ENCODE measurements at regions not wholly inside any gene's neighbourhood (a gene's known extent, or its start where the extent isn't known, plus 50 kb on each side); places are given as distances from the start of the nearest gene placed in this dataset.

DNA sequence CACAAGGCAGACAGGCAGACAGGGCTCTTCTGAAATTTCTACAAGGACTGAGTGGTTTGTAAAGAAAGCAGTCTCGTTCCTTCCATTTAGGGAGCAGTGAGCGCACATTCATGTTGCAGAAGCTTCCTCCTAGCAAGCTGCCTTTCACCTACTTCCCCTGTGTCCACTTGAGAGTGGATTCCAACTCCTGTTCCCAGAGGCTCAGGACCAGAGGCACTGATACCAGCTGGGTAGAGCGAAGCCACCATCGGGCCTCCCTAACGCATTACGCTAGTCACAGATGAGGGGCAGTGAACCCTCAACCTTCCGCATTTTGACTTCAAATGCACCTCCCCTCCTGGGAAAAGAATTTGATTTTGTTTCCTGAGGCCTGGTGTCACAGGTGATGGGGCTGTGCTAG is 215.8 kb downstream of the SIPA1L2 start:
- H3K27ac ChIP-seq (ENCODE audit: low read length), result no peak overlapping the region
- H3K9me3 ChIP-seq (ENCODE audit: low read length), result no peaks in the 10 kb centered on the region
- TF ChIP-seq TAF1 (IDR thresholded peaks at IDR 0.05; ENCODE audit: low read depth), result no peak
- TF ChIP-seq, protein P1, sequence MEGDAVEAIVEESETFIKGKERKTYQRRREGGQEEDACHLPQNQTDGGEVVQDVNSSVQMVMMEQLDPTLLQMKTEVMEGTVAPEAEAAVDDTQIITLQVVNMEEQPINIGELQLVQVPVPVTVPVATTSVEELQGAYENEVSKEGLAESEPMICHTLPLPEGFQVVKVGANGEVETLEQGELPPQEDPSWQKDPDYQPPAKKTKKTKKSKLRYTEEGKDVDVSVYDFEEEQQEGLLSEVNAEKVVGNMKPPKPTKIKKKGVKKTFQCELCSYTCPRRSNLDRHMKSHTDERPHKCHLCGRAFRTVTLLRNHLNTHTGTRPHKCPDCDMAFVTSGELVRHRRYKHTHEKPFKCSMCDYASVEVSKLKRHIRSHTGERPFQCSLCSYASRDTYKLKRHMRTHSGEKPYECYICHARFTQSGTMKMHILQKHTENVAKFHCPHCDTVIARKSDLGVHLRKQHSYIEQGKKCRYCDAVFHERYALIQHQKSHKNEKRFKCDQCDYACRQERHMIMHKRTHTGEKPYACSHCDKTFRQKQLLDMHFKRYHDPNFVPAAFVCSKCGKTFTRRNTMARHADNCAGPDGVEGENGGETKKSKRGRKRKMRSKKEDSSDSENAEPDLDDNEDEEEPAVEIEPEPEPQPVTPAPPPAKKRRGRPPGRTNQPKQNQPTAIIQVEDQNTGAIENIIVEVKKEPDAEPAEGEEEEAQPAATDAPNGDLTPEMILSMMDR (IDR thresholded peaks at IDR 0.05; ENCODE audit: poor library complexity, severe bottlenecking), result no peak
- TF ChIP-seq, protein P2, sequence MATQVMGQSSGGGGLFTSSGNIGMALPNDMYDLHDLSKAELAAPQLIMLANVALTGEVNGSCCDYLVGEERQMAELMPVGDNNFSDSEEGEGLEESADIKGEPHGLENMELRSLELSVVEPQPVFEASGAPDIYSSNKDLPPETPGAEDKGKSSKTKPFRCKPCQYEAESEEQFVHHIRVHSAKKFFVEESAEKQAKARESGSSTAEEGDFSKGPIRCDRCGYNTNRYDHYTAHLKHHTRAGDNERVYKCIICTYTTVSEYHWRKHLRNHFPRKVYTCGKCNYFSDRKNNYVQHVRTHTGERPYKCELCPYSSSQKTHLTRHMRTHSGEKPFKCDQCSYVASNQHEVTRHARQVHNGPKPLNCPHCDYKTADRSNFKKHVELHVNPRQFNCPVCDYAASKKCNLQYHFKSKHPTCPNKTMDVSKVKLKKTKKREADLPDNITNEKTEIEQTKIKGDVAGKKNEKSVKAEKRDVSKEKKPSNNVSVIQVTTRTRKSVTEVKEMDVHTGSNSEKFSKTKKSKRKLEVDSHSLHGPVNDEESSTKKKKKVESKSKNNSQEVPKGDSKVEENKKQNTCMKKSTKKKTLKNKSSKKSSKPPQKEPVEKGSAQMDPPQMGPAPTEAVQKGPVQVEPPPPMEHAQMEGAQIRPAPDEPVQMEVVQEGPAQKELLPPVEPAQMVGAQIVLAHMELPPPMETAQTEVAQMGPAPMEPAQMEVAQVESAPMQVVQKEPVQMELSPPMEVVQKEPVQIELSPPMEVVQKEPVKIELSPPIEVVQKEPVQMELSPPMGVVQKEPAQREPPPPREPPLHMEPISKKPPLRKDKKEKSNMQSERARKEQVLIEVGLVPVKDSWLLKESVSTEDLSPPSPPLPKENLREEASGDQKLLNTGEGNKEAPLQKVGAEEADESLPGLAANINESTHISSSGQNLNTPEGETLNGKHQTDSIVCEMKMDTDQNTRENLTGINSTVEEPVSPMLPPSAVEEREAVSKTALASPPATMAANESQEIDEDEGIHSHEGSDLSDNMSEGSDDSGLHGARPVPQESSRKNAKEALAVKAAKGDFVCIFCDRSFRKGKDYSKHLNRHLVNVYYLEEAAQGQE (IDR thresholded peaks at IDR 0.05; ENCODE audit: borderline replicate concordance), result no peak
- TF ChIP-seq SMC3 (conservative IDR thresholded peaks at IDR 0.05; ENCODE audit: poor library complexity), result no peak
- TF ChIP-seq MXI1 (conservative IDR thresholded peaks at IDR 0.05; ENCODE audit: poor library complexity, severe bottlenecking), result no peak
- TF ChIP-seq EP300 (conservative IDR thresholded peaks at IDR 0.05; ENCODE audit: poor library complexity, severe bottlenecking), result no peak
- no peaks in the 10 kb centered on the region for H3K36me3 ChIP-seq (ENCODE audit: insufficient read depth, low read length)
- no peak overlapping the region for H3K4me2 ChIP-seq (ENCODE audit: low read length)
- H3F3A ChIP-seq (ENCODE audit: insufficient read depth, low read length, poor library complexity, severe bottlenecking), result no peaks in the 10 kb centered on the region
- no peaks in the 10 kb centered on the region for H3K79me2 ChIP-seq (replicated peaks; ENCODE audit: insufficient read depth, low read length)
- no peaks in the 10 kb centered on the region for H3K9me2 ChIP-seq (ENCODE audit: insufficient read depth, low read length)
- no peak overlapping the region for H3K9ac ChIP-seq (ENCODE audit: low read length)
- no peaks in the 10 kb centered on the region for H3K27me3 ChIP-seq (ENCODE audit: insufficient read depth, low read depth, low read length)
- H4K20me1 ChIP-seq (ENCODE audit: insufficient read depth), result no peaks in the 10 kb centered on the region
- H3K4me3 ChIP-seq (ENCODE audit: low read length), result no peak overlapping the region
- no peak overlapping the region for H2AFZ ChIP-seq (ENCODE audit: low read depth, low read length)

DNA sequence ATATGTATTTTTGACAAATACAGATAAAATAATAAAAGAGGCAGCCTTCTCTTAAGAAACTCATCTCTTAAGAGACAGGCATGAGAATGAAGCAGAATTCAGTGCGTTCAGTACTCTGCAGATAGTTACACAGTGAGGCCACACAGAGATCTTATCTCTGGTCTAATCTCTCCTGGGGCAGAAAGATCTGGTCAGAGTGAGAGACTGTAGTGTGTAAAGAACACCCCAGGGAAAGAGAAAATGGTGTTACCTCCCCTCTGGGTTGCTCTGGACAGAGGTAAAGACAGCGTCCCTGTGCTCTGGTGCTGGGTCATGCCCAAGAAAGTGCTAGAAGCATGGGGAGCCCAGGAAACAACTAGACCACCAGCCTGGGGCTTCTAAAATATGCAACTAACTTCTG is 216.3 kb downstream of the SIPA1L2 start:
- H3K4me3 ChIP-seq (ENCODE audit: low read length), result no peak overlapping the region
- H3K27ac ChIP-seq (ENCODE audit: low read length), result no peak overlapping the region
- no peak overlapping the region for H3K4me2 ChIP-seq (ENCODE audit: low read length)
- H3K36me3 ChIP-seq (ENCODE audit: insufficient read depth, low read length), result no peaks in the 10 kb centered on the region
- TF ChIP-seq SMC3 (conservative IDR thresholded peaks at IDR 0.05; ENCODE audit: poor library complexity) (no peak), EZH2 (IDR thresholded peaks at IDR 0.05; ENCODE audit: borderline replicate concordance, insufficient read depth, low read length, poor library complexity, severe bottlenecking) (no peak), EP300 (conservative IDR thresholded peaks at IDR 0.05; ENCODE audit: poor library complexity, severe bottlenecking) (no peak), MXI1 (conservative IDR thresholded peaks at IDR 0.05; ENCODE audit: poor library complexity, severe bottlenecking) (no peak)
- TF ChIP-seq, protein P1 (IDR thresholded peaks at IDR 0.05; ENCODE audit: poor library complexity, severe bottlenecking), result no peak
- H3K9ac ChIP-seq (ENCODE audit: low read length), result no peak overlapping the region
- H3K9me2 ChIP-seq (ENCODE audit: insufficient read depth, low read length), result no peaks in the 10 kb centered on the region
- no peaks in the 10 kb centered on the region for H4K20me1 ChIP-seq (ENCODE audit: insufficient read depth)
- no peaks in the 10 kb centered on the region for H3K27me3 ChIP-seq (ENCODE audit: insufficient read depth, low read depth, low read length)
- H3F3A ChIP-seq (ENCODE audit: insufficient read depth, low read length, poor library complexity, severe bottlenecking), result no peaks in the 10 kb centered on the region
- no peak overlapping the region for H2AFZ ChIP-seq (ENCODE audit: low read depth, low read length)
- H3K9me3 ChIP-seq (ENCODE audit: low read length), result no peaks in the 10 kb centered on the region
- H3K79me2 ChIP-seq (replicated peaks; ENCODE audit: insufficient read depth, low read length), result no peaks in the 10 kb centered on the region
